ENCODE measurements at regions not wholly inside any gene's neighbourhood (a gene's known extent, or its start where the extent isn't known, plus 50 kb on each side); places are given as distances from the start of the nearest gene placed in this dataset.

- ChIA-PET POLR2A (no interaction called here), CTCF (ENCODE audit: low intra/inter-chr PET ratio, low total read pairs) (no interaction called here)
- Histone ChIP-seq H3K9me3 (ENCODE audit: low read length) (no peaks in the 10 kb centered on the region), H3K36me3 (replicated peaks in 1 of 2; ENCODE audit: control insufficient read depth in 1 of 2, insufficient read depth in 2 of 2, low read length in 2 of 2) (no peaks in the 10 kb centered on the region), H3K79me2 (ENCODE audit: insufficient read depth, low read length) (no peaks in the 10 kb centered on the region), H3K27me3 (ENCODE audit: control insufficient read depth in 1 of 2, insufficient read depth in 2 of 2, low read length in 2 of 2) (no peaks in the 10 kb centered on the region), H3K4me1 (ENCODE audit: insufficient read depth, low read length) (no peaks in the 10 kb centered on the region), H3K4me2 (ENCODE audit: low read depth, low read length) (no peak overlapping the region), H3K9ac (ENCODE audit: insufficient read depth, low read depth, low read length) (no peak overlapping the region), H4K20me1 (ENCODE audit: insufficient read depth, low read length) (no peaks in the 10 kb centered on the region), H3K27ac (ENCODE audit: extremely low read length, insufficient read depth, low read length) (no peak overlapping the region), H2AFZ (ENCODE audit: low read length) (no peak overlapping the region), H3K4me3 (replicated peaks in 1 of 3; ENCODE audit: insufficient read depth in 1 of 3, low read depth in 2 of 3, low read length in 3 of 3) (no peak overlapping the region)
- in situ Hi-C loops (cut with HindIII; ENCODE audit: extremely low pct_ligation_motif_present, low pct_unique_long_range_greater_than_20kb) (loop anchor here (25.0 kb wide), 1 partner anchor 1292 kb away; no protein-coding TSS in a partner anchor), intact Hi-C loops (cut with micrococcal nuclease; ENCODE audit: unreplicated experiment) (loop anchor here (5.0 to 10.0 kb wide), 2 partner anchors 657 to 1300 kb away; no protein-coding TSS in a partner anchor)
- ATAC-seq (no peak), FAIRE-seq (no peak), DNase-seq (ENCODE audit: low spot score) (no peak)
- TF ChIP-seq ZNF775 (CRISPR knock-in tag; IDR thresholded peaks at IDR 0.05; ENCODE audit: borderline replicate concordance) (no peak), FOXJ3 (CRISPR knock-in tag; IDR thresholded peaks at IDR 0.05; ENCODE audit: borderline replicate concordance) (no peak), ZNF383 (CRISPR knock-in tag; IDR thresholded peaks at IDR 0.05; ENCODE audit: borderline replicate concordance) (no peak), MEF2D (CRISPR knock-in tag; IDR thresholded peaks at IDR 0.05) (no peak), TFDP2 (CRISPR knock-in tag; IDR thresholded peaks at IDR 0.05) (no peak), PHF8 (CRISPR knock-in tag; IDR thresholded peaks at IDR 0.05) (no peak)
- BruUV-seq (replicated peaks) = no TSS peak
Measured at GRCh38 chr14:44804391-44804790, 157.4 kb downstream of the KLHL28 start.

GRCh38 chr14:44803239-44803905, 158.4 kb downstream of the KLHL28 start:
- no peaks in the 10 kb centered on the region for H3K27me3 ChIP-seq (ENCODE audit: control insufficient read depth in 1 of 2, insufficient read depth in 2 of 2, low read length in 2 of 2)
- 0% methylated on average over 1 of the region's 1 CpG for WGBS (ENCODE audit: low lambda C conversion rate)
- H3K27ac ChIP-seq (ENCODE audit: extremely low read length, insufficient read depth, low read length) = no peak overlapping the region
- DNase-seq (ENCODE audit: low spot score) (peak; percentile 35), ATAC-seq (peak; percentile 92), FAIRE-seq (peak; percentile 42)
- no peak overlapping the region for H3K4me3 ChIP-seq (replicated peaks in 1 of 3; ENCODE audit: insufficient read depth in 1 of 3, low read depth in 2 of 3, low read length in 3 of 3)
- intact Hi-C loops (cut with micrococcal nuclease; ENCODE audit: unreplicated experiment) = loop anchor here (5.0 to 10.0 kb wide), 2 partner anchors 656 to 1299 kb away; no protein-coding TSS in a partner anchor
- no peaks in the 10 kb centered on the region for H3K4me1 ChIP-seq (ENCODE audit: insufficient read depth, low read length)
- ChIA-PET POLR2A (no interaction called here), CTCF (ENCODE audit: low intra/inter-chr PET ratio, low total read pairs) (no interaction called here)
- H3K36me3 ChIP-seq (replicated peaks in 1 of 2; ENCODE audit: control insufficient read depth in 1 of 2, insufficient read depth in 2 of 2, low read length in 2 of 2) = no peaks in the 10 kb centered on the region
- in situ Hi-C loops (cut with HindIII; ENCODE audit: extremely low pct_ligation_motif_present, low pct_unique_long_range_greater_than_20kb) = loop anchor here (25.0 kb wide), 1 partner anchor 1291 kb away; no protein-coding TSS in a partner anchor
- H3K9ac ChIP-seq (ENCODE audit: insufficient read depth, low read depth, low read length) = no peak overlapping the region
- no peaks in the 10 kb centered on the region for H3K9me3 ChIP-seq (ENCODE audit: low read length)
- H4K20me1 ChIP-seq (ENCODE audit: insufficient read depth, low read length) = no peaks in the 10 kb centered on the region
- H3K4me2 ChIP-seq (ENCODE audit: low read depth, low read length) = no peak overlapping the region
- peak; percentile 88 for TF ChIP-seq STAG1 (CRISPR knock-in tag; IDR thresholded peaks at IDR 0.05)
- TF ChIP-seq, protein P1, sequence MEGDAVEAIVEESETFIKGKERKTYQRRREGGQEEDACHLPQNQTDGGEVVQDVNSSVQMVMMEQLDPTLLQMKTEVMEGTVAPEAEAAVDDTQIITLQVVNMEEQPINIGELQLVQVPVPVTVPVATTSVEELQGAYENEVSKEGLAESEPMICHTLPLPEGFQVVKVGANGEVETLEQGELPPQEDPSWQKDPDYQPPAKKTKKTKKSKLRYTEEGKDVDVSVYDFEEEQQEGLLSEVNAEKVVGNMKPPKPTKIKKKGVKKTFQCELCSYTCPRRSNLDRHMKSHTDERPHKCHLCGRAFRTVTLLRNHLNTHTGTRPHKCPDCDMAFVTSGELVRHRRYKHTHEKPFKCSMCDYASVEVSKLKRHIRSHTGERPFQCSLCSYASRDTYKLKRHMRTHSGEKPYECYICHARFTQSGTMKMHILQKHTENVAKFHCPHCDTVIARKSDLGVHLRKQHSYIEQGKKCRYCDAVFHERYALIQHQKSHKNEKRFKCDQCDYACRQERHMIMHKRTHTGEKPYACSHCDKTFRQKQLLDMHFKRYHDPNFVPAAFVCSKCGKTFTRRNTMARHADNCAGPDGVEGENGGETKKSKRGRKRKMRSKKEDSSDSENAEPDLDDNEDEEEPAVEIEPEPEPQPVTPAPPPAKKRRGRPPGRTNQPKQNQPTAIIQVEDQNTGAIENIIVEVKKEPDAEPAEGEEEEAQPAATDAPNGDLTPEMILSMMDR (CRISPR knock-in tag; IDR thresholded peaks at IDR 0.05) = peak; percentile 76
- peak; percentile 31; the same call in 1 of the 2 replicates for TF ChIP-seq RAD21 (CRISPR knock-in tag; IDR thresholded peaks at IDR 0.05)
- TF ChIP-seq HOXA9 (CRISPR knock-in tag; IDR thresholded peaks at IDR 0.05; ENCODE audit: borderline replicate concordance) = no peak
- TF ChIP-seq ZNF3 (CRISPR knock-in tag; IDR thresholded peaks at IDR 0.05) = 0 out of 2 replicates have a peak, but pooled peaks have one; percentile 22
- TF ChIP-seq SMC3 (IDR thresholded peaks at IDR 0.05; ENCODE audit: low read length) = peak; percentile 61
- no peaks in the 10 kb centered on the region for H3K79me2 ChIP-seq (ENCODE audit: insufficient read depth, low read length)
- H2AFZ ChIP-seq (ENCODE audit: low read length) = no peak overlapping the region
- no TSS peak for BruUV-seq (replicated peaks)

All from HepG2 (cell line).